CD14-positive monocyte (primary cell): ENCODE measurements at regions not wholly inside any gene's neighbourhood (a gene's known extent, or its start where the extent isn't known, plus 50 kb on each side); places are given as distances from the start of the nearest gene placed in this dataset.
A peak's percentile ranks its signal among the peaks of the same experiment; 100 is the strongest.

Experiments
- DNase-seq, 3 donors: peaks; one replicate each; pipeline ENCODE4 v3.0.0-alpha.2; 2011 to 2022
- H2AFZ ChIP-seq: 2 replicates; pipeline ENCODE4 v1.6.0; 2012; ENCODE audit warnings: mild to moderate bottlenecking, low read depth, low read length, inconsistent platforms; ENCODE audit not compliant: insufficient read depth, poor library complexity, severe bottlenecking
- H3K27ac ChIP-seq, 2 donors: 1 replicate in 1 of 2; 2 replicates in 1 of 2; pipeline ENCODE4 v1.5.1; 2012 to 2013; ENCODE audit warnings: low read length in 2 of 2, control low read depth in 1 of 2, inconsistent platforms in 1 of 2, low read depth in 1 of 2, mild to moderate bottlenecking in 1 of 2
- H3K27me3 ChIP-seq, 2 donors: one replicate each; pipeline versions ENCODE4 v1.6.0 to v1.6.1; 2011 to 2013; ENCODE audit warnings: low read length in 2 of 2; ENCODE audit not compliant: control insufficient read depth in 2 of 2, insufficient read depth in 2 of 2
- H3K36me3 ChIP-seq, 2 donors: replicated peaks in 1 of 2; 1 replicate in 1 of 2; 2 replicates in 1 of 2; pipeline versions ENCODE4 v1.5.1 to v1.6.1; 2012 to 2013; ENCODE audit warnings: low read length in 2 of 2, control low read depth in 1 of 2, inconsistent platforms in 1 of 2, mild to moderate bottlenecking in 1 of 2; ENCODE audit not compliant: insufficient read depth in 2 of 2, control insufficient read depth in 1 of 2
- H3K4me1 ChIP-seq, 2 donors: 1 replicate in 1 of 2; 2 replicates in 1 of 2; pipeline versions ENCODE4 v1.5.1 to v1.6.1; 2012 to 2013; ENCODE audit warnings: low read length in 2 of 2, control low read depth in 1 of 2, inconsistent platforms in 1 of 2, mild to moderate bottlenecking in 1 of 2, moderate library complexity in 1 of 2; ENCODE audit not compliant: insufficient read depth in 2 of 2, control insufficient read depth in 1 of 2
- H3K4me2 ChIP-seq: replicated peaks from 2 replicates; pipeline ENCODE3; 2012; ENCODE audit warnings: low read length, moderate library complexity, mild to moderate bottlenecking; ENCODE audit not compliant: poor library complexity, severe bottlenecking; ENCODE audit errors: extremely low read depth
- H3K4me3 ChIP-seq, 3 experiments: fragments of 200-600 bp in 1 of 3; sonication (generic) in 1 of 3; replicated peaks in 1 of 3; 1 replicate in 2 of 3; 2 replicates in 1 of 3; pipeline ENCODE4 v1.5.1; 2011 to 2013; ENCODE audit warnings: low read length in 3 of 3, mild to moderate bottlenecking in 3 of 3, control low read depth in 2 of 3, low read depth in 2 of 3, inconsistent platforms in 1 of 3, moderate library complexity in 1 of 3
- H3K79me2 ChIP-seq: 2 replicates; pipeline ENCODE4 v1.6.0; 2012; ENCODE audit warnings: mild to moderate bottlenecking, control low read depth, inconsistent platforms, low read length, moderate library complexity; ENCODE audit not compliant: insufficient read depth
- H3K9ac ChIP-seq: 2 replicates; pipeline ENCODE4 v1.6.0; 2017; ENCODE audit warnings: low read length, mild to moderate bottlenecking; ENCODE audit not compliant: insufficient read depth, poor library complexity, severe bottlenecking
- H3K9me3 ChIP-seq, 2 donors: replicated peaks in 1 of 2; 1 replicate in 1 of 2; 2 replicates in 1 of 2; pipeline versions ENCODE4 v1.5.1 to v1.6.1; 2012 to 2013; ENCODE audit warnings: low read length in 2 of 2, control low read depth in 1 of 2; ENCODE audit not compliant: control insufficient read depth in 1 of 2, insufficient read depth in 1 of 2
- H4K20me1 ChIP-seq: 2 replicates; pipeline ENCODE4 v1.6.0; 2012; ENCODE audit warnings: mild to moderate bottlenecking, low read length, control low read depth, moderate library complexity; ENCODE audit not compliant: insufficient read depth
- H3K27ac Mint-ChIP-seq, 7 donors: one replicate each; pipeline ENCODE4 v1.8.0; 2020; ENCODE audit warnings: mild to moderate bottlenecking in 7 of 7, mixed read lengths in 7 of 7, moderate library complexity in 6 of 7, inconsistent platforms in 2 of 7
- H3K27me3 Mint-ChIP-seq, 3 donors: one replicate each; pipeline ENCODE4 v1.8.0; 2021 to 2022; ENCODE audit warnings: low read depth in 3 of 3, mild to moderate bottlenecking in 3 of 3, mixed read lengths in 3 of 3, moderate library complexity in 3 of 3, inconsistent platforms in 1 of 3
- H3K36me3 Mint-ChIP-seq, 2 donors: one replicate each; pipeline ENCODE4 v1.8.0; 2020; ENCODE audit warnings: mixed read lengths in 2 of 2, inconsistent platforms in 1 of 2, mild to moderate bottlenecking in 1 of 2
- H3K4me1 Mint-ChIP-seq: one replicate; pipeline ENCODE4 v1.8.0; 2020; ENCODE audit warnings: mild to moderate bottlenecking, mixed read lengths
- H3K4me3 Mint-ChIP-seq, 2 donors: one replicate each; pipeline ENCODE4 v1.8.0; 2020; ENCODE audit warnings: mild to moderate bottlenecking in 2 of 2, mixed read lengths in 2 of 2, moderate library complexity in 1 of 2
- H3K9me3 Mint-ChIP-seq, 7 donors: one replicate each; pipeline ENCODE4 v1.8.0; 2020 to 2022; ENCODE audit warnings: mixed read lengths in 7 of 7, mild to moderate bottlenecking in 6 of 7, moderate library complexity in 6 of 7, inconsistent platforms in 2 of 7
- WGBS: methylation state at CpG from one replicate; pipeline ENCODE4 v1.1.5; 2013; ENCODE audit warnings: missing lambda C conversion rate; ENCODE audit not compliant: insufficient coverage; 5-methylcytosine and 5-hydroxymethylcytosine counted together
- intact Hi-C, 2 donors: fragments of 100-400 bp; cut with micrococcal nuclease; formaldehyde crosslinking; loops; one replicate each; pipeline versions ENCODE4 v1.15.0 to v1.15.1; 2023
- TF ChIP-seq, protein P1 (sequence below): fragments of 200-600 bp; IDR thresholded peaks from one replicate; pipeline ENCODE4 v1.8.0; 2022; ENCODE audit warnings: antibody characterized with exemption, mild to moderate bottlenecking

DNA sequence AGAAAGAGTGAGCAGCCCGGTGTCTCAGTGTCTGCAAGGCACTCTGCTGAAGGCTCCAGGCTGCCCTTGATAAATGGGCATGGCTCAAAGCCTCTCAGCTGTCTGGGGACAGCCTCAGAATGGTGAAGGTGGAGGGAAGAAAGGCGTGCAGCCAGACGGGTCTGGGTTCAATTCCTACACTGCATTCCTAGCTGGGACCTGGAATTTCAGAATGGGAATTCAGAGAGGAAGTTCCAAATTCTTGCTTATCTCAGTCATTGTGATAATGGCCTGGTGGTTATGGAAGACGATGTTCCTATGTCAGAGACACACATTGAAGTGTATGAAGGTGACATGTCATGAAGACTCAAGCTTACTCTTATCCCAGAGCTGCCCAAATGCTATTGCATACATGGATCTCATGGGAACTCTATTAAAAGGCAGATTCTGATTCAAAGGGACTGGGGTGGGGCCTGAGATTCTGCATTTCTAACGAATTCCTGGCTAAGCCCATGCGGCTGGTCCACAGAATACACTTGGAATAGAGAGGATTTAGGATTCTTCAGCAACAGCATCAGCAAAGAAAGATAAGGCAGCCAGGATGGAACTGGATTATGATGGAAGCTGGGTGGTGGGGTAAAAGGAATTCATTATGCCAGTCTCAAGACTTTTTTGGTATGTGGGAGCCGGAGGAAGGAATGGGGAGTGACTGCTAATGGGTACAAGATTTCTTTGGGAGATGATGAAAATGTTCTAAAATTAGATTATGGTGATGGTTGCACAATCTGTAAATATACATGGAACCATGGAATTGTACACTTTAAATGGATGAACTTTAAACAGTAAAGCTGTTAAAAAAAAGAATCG is 82.6 kb upstream of the ZMIZ1 start:
- DNase-seq, result no peak
- Mint-ChIP-seq H3K27me3 (peaks cover 2 to 12% (median 5%) of the 10 kb centered on the region in 3 donors), H3K27ac (peak overlapping the region in 1 of 7 donors; percentile 43)

GRCh38 chr10:78991187-78991586 is 77.6 kb upstream of the ZMIZ1 start:
- H3K4me2 ChIP-seq, result no peak overlapping the region
- no peaks in the 10 kb centered on the region for H3K27me3 ChIP-seq
- H3K4me1 Mint-ChIP-seq, result peaks cover 4% of the 10 kb centered on the region
- TF ChIP-seq, protein P1, sequence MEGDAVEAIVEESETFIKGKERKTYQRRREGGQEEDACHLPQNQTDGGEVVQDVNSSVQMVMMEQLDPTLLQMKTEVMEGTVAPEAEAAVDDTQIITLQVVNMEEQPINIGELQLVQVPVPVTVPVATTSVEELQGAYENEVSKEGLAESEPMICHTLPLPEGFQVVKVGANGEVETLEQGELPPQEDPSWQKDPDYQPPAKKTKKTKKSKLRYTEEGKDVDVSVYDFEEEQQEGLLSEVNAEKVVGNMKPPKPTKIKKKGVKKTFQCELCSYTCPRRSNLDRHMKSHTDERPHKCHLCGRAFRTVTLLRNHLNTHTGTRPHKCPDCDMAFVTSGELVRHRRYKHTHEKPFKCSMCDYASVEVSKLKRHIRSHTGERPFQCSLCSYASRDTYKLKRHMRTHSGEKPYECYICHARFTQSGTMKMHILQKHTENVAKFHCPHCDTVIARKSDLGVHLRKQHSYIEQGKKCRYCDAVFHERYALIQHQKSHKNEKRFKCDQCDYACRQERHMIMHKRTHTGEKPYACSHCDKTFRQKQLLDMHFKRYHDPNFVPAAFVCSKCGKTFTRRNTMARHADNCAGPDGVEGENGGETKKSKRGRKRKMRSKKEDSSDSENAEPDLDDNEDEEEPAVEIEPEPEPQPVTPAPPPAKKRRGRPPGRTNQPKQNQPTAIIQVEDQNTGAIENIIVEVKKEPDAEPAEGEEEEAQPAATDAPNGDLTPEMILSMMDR, result no peak
- no peak overlapping the region for H3K4me3 ChIP-seq
- H3K9me3 ChIP-seq, result peaks cover 0 to 8% of the 10 kb centered on the region in 2 donors
- H3K9me3 Mint-ChIP-seq, result peaks cover 0 to 11% (median 7%) of the 10 kb centered on the region in 7 donors
- H3K4me1 ChIP-seq, result no peaks in the 10 kb centered on the region
- no peak overlapping the region for H2AFZ ChIP-seq
- H4K20me1 ChIP-seq, result no peaks in the 10 kb centered on the region
- no peak overlapping the region for H3K27ac ChIP-seq
- H3K36me3 ChIP-seq, result no peaks in the 10 kb centered on the region
- no peaks in the 10 kb centered on the region for H3K79me2 ChIP-seq
- no peak overlapping the region for H3K4me3 Mint-ChIP-seq
- no peaks in the 10 kb centered on the region for H3K36me3 Mint-ChIP-seq
- WGBS, result no CpG with 5 or more reads among the region's 1 CpG
- H3K27ac Mint-ChIP-seq, result no peak overlapping the region
- peaks cover 1 to 10% (median 6%) of the 10 kb centered on the region in 3 donors for H3K27me3 Mint-ChIP-seq
- intact Hi-C loops, result no loop called here
- DNase-seq, result peak in 2 of 3 donors; percentile 47 to 54
- H3K9ac ChIP-seq, result no peak overlapping the region

More for the DNA sequence above, 82.6 kb upstream of the ZMIZ1 start:
- H3K4me3 Mint-ChIP-seq, result no peak overlapping the region
- H3K9ac ChIP-seq, result no peak overlapping the region
- peaks cover 0 to 6% of the 10 kb centered on the region in 2 donors for H3K4me1 ChIP-seq
- H3K27ac ChIP-seq, result no peak overlapping the region
- no peaks in the 10 kb centered on the region for H4K20me1 ChIP-seq
- H3K9me3 ChIP-seq, result peaks cover 0 to 8% of the 10 kb centered on the region in 2 donors
- TF ChIP-seq, protein P1, result no peak
- H3K36me3 Mint-ChIP-seq, result no peaks in the 10 kb centered on the region
- H3K36me3 ChIP-seq, result no peaks in the 10 kb centered on the region
- peaks cover 0 to 11% (median 7%) of the 10 kb centered on the region in 7 donors for H3K9me3 Mint-ChIP-seq
- no peaks in the 10 kb centered on the region for H3K27me3 ChIP-seq
- WGBS, result 92% methylated on average over 5 of the region's 8 CpGs
- H3K4me2 ChIP-seq, result no peak overlapping the region
- no peaks in the 10 kb centered on the region for H3K79me2 ChIP-seq
- no peak overlapping the region for H3K4me3 ChIP-seq
- intact Hi-C loops, result no loop called here
- H3K4me1 Mint-ChIP-seq, result peaks cover 8% of the 10 kb centered on the region
- H2AFZ ChIP-seq, result no peak overlapping the region
